Suprapubic skin (tissue), 4 donors: ENCODE measurements at regions not wholly inside any gene's neighbourhood (a gene's known extent, or its start where the extent isn't known, plus 50 kb on each side); places are given as distances from the start of the nearest gene placed in this dataset.

ENCODE experiments used
- EP300 ChIP-seq: sonication (generic); formaldehyde crosslinking; IDR thresholded peaks from one replicate; pipeline ENCODE4 v1.6.1; 2017; ENCODE audit warnings: antibody characterized with exemption
- POLR2A ChIP-seq, 2 donors: fragments of 450-650 bp; IDR thresholded peaks; one replicate each; pipeline ENCODE4 v1.6.1; 2017; ENCODE audit warnings: antibody characterized with exemption in 2 of 2, mild to moderate bottlenecking in 2 of 2, moderate library complexity in 2 of 2
- POLR2AphosphoS5 ChIP-seq, 3 donors: sonication (generic); formaldehyde crosslinking; IDR thresholded peaks; one replicate each; pipeline ENCODE4 v1.6.1; 2017; ENCODE audit warnings: antibody characterized with exemption in 3 of 3
- TF ChIP-seq, protein P1 (sequence below), 2 donors: fragments of 200-600 bp in 1 of 2; fragments of 450-650 bp in 1 of 2; sonication (generic) in 1 of 2; IDR thresholded peaks; one replicate each; pipeline ENCODE4 v1.5.1; 2016 to 2019; ENCODE audit warnings: antibody characterized with exemption in 2 of 2, mild to moderate bottlenecking in 1 of 2, moderate library complexity in 1 of 2

DNA sequence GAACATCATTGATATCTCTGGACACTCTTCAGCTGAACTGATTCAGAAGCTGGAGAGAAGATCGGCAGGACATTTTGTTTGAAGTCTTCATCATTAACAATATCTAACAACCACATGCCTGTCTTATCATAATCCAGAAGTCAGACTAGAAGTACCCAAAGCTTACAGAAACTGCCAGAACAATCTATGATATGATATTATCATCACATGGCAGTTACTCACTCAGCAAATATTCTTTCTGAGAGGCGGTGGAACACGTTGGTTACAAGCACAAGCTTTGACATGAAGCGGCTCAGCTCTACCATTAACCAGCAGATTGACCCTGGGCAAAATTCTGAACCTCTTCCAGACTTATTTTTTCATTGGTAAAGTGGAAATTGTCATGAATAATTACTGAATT, 69.4 kb upstream of the KIT start:
- TF ChIP-seq POLR2AphosphoS5 (IDR thresholded peaks at IDR 0.05) (no peak), POLR2A (IDR thresholded peaks at IDR 0.05) (no peak), EP300 (no peak)
- TF ChIP-seq, protein P1, sequence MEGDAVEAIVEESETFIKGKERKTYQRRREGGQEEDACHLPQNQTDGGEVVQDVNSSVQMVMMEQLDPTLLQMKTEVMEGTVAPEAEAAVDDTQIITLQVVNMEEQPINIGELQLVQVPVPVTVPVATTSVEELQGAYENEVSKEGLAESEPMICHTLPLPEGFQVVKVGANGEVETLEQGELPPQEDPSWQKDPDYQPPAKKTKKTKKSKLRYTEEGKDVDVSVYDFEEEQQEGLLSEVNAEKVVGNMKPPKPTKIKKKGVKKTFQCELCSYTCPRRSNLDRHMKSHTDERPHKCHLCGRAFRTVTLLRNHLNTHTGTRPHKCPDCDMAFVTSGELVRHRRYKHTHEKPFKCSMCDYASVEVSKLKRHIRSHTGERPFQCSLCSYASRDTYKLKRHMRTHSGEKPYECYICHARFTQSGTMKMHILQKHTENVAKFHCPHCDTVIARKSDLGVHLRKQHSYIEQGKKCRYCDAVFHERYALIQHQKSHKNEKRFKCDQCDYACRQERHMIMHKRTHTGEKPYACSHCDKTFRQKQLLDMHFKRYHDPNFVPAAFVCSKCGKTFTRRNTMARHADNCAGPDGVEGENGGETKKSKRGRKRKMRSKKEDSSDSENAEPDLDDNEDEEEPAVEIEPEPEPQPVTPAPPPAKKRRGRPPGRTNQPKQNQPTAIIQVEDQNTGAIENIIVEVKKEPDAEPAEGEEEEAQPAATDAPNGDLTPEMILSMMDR (IDR thresholded peaks at IDR 0.05): no peak
